Smooth muscle cell (in vitro differentiated cells): ENCODE measurements at regions not wholly inside any gene's neighbourhood (a gene's known extent, or its start where the extent isn't known, plus 50 kb on each side); places are given as distances from the start of the nearest gene placed in this dataset.

Experiments
- DNase-seq: peaks from one replicate; lab custom pipeline; 2025; ENCODE audit not compliant: unreplicated experiment; lab: John Stamatoyannopoulos, UW
- H2AFZ ChIP-seq: fragments of 200-600 bp; sonication (generic); 2 replicates; pipeline ENCODE4 v1.6.0; 2016; ENCODE audit warnings: antibody characterized with exemption, low read depth, mild to moderate bottlenecking
- H3F3A ChIP-seq: fragments of 200-600 bp; sonication (generic); 2 replicates; pipeline ENCODE4 v1.6.0; 2017; ENCODE audit warnings: antibody characterized with exemption, low read depth
- H3K27ac ChIP-seq: fragments of 200-600 bp; sonication (generic); 2 replicates; pipeline ENCODE4 v1.5.1; 2016; ENCODE audit warnings: low read depth, mild to moderate bottlenecking
- H3K27me3 ChIP-seq: fragments of 200-600 bp; sonication (generic); 2 replicates; pipeline ENCODE4 v1.6.1; 2016; ENCODE audit warnings: low read depth, mild to moderate bottlenecking
- H3K36me3 ChIP-seq: fragments of 200-600 bp; sonication (generic); 2 replicates; pipeline ENCODE4 v1.5.1; 2016; ENCODE audit warnings: low read depth
- H3K4me1 ChIP-seq: fragments of 200-600 bp; sonication (generic); 2 replicates; pipeline ENCODE4 v1.5.1; 2016; ENCODE audit warnings: low read depth
- H3K4me2 ChIP-seq: fragments of 200-600 bp; sonication (generic); 2 replicates; pipeline ENCODE4 v1.6.0; 2016; ENCODE audit warnings: mild to moderate bottlenecking
- H3K4me3 ChIP-seq: fragments of 200-600 bp; sonication (generic); 2 replicates; pipeline ENCODE4 v1.5.1; 2016; ENCODE audit warnings: mild to moderate bottlenecking
- H3K79me2 ChIP-seq: fragments of 200-600 bp; sonication (generic); 2 replicates; pipeline ENCODE4 v1.6.0; 2016; ENCODE audit warnings: low read depth, mild to moderate bottlenecking
- H3K9ac ChIP-seq: fragments of 200-600 bp; sonication (generic); 2 replicates; pipeline ENCODE4 v1.6.0; 2016; ENCODE audit warnings: low read depth
- H3K9me3 ChIP-seq: fragments of 200-600 bp; sonication (generic); replicated peaks from 2 replicates; pipeline ENCODE4 v1.5.1; 2016; ENCODE audit warnings: low read depth
- H4K20me1 ChIP-seq: fragments of 200-600 bp; sonication (generic); 2 replicates; pipeline ENCODE4 v1.6.0; 2016; ENCODE audit warnings: low read depth
- CTCF ChIP-seq: fragments of 200-600 bp; sonication (generic); IDR thresholded peaks from 2 replicates; pipeline ENCODE4 v1.5.1; 2017; ENCODE audit warnings: borderline replicate concordance, mild to moderate bottlenecking, antibody characterized with exemption; ENCODE audit not compliant: insufficient read depth, poor library complexity, severe bottlenecking
- WGBS: methylation state at CpG from one replicate; pipeline ENCODE4 v1.1.7; 2016; ENCODE audit warnings: low lambda C conversion rate; 5-methylcytosine and 5-hydroxymethylcytosine counted together

DNA sequence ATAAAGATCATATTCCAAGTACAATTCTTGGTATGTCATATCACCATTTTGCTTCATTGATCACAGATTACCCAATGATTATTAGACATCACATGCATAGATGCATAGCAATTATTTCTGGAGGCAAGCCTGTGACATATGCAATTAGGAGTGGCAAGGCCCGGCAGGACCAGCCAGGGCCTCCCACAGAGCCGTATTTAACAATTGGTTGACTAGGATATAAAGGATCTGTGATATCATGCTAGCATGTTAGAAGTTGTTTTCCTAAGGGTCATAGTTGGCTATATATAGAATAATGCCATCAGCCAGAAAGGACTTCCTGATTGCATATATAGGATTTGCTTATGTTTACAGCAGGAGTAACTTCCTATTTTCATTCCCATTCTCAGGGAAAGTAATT lies 103.5 kb upstream of the OTUD4 start:
- H3K9me3 ChIP-seq: no peaks in the 10 kb centered on the region
- no peak overlapping the region for H3K4me3 ChIP-seq
- H4K20me1 ChIP-seq: no peaks in the 10 kb centered on the region
- H3K4me1 ChIP-seq: peaks cover 12% of the 10 kb centered on the region
- no peaks in the 10 kb centered on the region for H3K36me3 ChIP-seq
- TF ChIP-seq CTCF: no peak
- H3F3A ChIP-seq: peaks cover 6% of the 10 kb centered on the region
- H3K27ac ChIP-seq: peak overlapping the region; percentile 58
- DNase-seq: no peak
- H3K9ac ChIP-seq: no peak overlapping the region
- WGBS: 29% methylated on average over 2 of the region's 2 CpGs
- H3K27me3 ChIP-seq: no peaks in the 10 kb centered on the region
- no peak overlapping the region for H2AFZ ChIP-seq
- H3K79me2 ChIP-seq: no peaks in the 10 kb centered on the region
- H3K4me2 ChIP-seq: no peak overlapping the region

DNA sequence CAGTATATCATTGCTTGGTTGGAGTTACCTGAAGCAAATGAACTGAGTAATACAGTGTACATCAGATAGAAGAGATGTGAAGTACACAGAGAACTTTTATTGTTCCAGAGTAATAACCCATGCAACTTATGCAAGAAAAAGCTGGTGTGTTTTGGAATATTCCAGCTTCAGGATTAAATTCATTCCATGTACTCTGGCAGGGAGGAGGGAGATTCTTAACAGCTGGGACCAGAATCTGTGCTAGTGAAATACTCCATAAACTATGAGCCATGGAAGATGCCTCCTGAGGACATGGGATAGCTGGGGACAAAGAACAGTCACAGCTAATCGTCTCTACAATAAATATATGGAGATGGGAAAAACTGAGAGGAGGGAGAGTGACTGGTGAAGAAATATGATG lies 101.6 kb upstream of the OTUD4 start:
- no peak overlapping the region for H3K27ac ChIP-seq
- no peak for DNase-seq
- H3K27me3 ChIP-seq: no peaks in the 10 kb centered on the region
- no peak for TF ChIP-seq CTCF
- H3F3A ChIP-seq: peaks cover 7% of the 10 kb centered on the region
- H3K79me2 ChIP-seq: no peaks in the 10 kb centered on the region
- H4K20me1 ChIP-seq: no peaks in the 10 kb centered on the region
- no peak overlapping the region for H3K4me2 ChIP-seq
- H2AFZ ChIP-seq: no peak overlapping the region
- H3K9ac ChIP-seq: no peak overlapping the region
- WGBS: 72% methylated on average over 1 of the region's 1 CpG
- no peaks in the 10 kb centered on the region for H3K9me3 ChIP-seq
- no peaks in the 10 kb centered on the region for H3K36me3 ChIP-seq
- no peak overlapping the region for H3K4me3 ChIP-seq
- peaks cover 16% of the 10 kb centered on the region for H3K4me1 ChIP-seq

DNA sequence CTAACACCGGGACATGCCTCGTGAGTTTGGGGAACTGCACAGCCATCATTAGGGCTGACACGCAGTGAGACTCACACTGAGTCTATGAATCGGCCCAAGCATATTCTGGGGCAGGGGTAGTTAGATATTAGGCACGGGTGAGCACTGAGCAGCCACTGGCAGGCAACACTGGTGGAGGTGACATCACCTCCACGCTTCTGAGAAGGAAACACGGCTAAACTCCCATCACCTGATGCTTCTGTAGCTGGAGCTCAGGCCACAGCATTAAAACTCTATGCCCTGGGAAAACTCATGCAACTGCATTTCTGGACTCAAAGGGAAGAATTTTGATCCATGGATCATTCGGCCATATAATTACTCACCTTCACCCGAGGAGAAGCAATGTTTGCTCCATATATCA lies 100.8 kb upstream of the OTUD4 start:
- Histone ChIP-seq H3K4me3 (no peak overlapping the region), H3K27me3 (no peaks in the 10 kb centered on the region), H3K9me3 (no peaks in the 10 kb centered on the region), H3K4me1 (peaks cover 16% of the 10 kb centered on the region), H3K27ac (no peak overlapping the region), H3K4me2 (no peak overlapping the region), H4K20me1 (no peaks in the 10 kb centered on the region), H3F3A (peaks cover 7% of the 10 kb centered on the region), H3K9ac (no peak overlapping the region), H3K79me2 (no peaks in the 10 kb centered on the region), H2AFZ (no peak overlapping the region), H3K36me3 (no peaks in the 10 kb centered on the region)
- no peak for DNase-seq
- no peak for TF ChIP-seq CTCF
- WGBS: 87% methylated on average over 9 of the region's 9 CpGs

- Histone ChIP-seq H3K9me3 (no peaks in the 10 kb centered on the region), H3F3A (peaks cover 7% of the 10 kb centered on the region), H3K4me1 (peaks cover 16% of the 10 kb centered on the region), H3K36me3 (no peaks in the 10 kb centered on the region), H3K9ac (no peak overlapping the region), H2AFZ (no peak overlapping the region), H4K20me1 (no peaks in the 10 kb centered on the region), H3K4me3 (no peak overlapping the region), H3K79me2 (no peaks in the 10 kb centered on the region), H3K4me2 (peak overlapping the region; percentile 79), H3K27ac (peak overlapping the region; percentile 100), H3K27me3 (no peaks in the 10 kb centered on the region)
- TF ChIP-seq CTCF: no peak
- DNase-seq: no peak
- 84% methylated on average over 3 of the region's 3 CpGs for WGBS
Measured at GRCh38 chr4:145280541-145280940, 100.2 kb upstream of the OTUD4 start.
